Cardiac muscle cell (in vitro differentiated cells and primary cell): ENCODE measurements at regions not wholly inside any gene's neighbourhood (a gene's known extent, or its start where the extent isn't known, plus 50 kb on each side); places are given as distances from the start of the nearest gene placed in this dataset.
A peak's percentile ranks its signal among the peaks of the same experiment; 100 is the strongest.

Source experiments
- DNase-seq, 2 donors: peaks; one replicate each; pipeline versions ENCODE4 v3.0.0 to v3.0.0-alpha.2; 2010 to 2017; ENCODE audit warnings: low read depth in 1 of 2, low spot score in 1 of 2
- H3K27ac ChIP-seq: fragments of 200-600 bp; sonication (generic); 2 replicates; pipeline ENCODE4 v1.5.1; 2016
- H3K27me3 ChIP-seq: fragments of 200-600 bp; sonication (generic); 2 replicates; pipeline ENCODE4 v1.6.0; 2016; ENCODE audit warnings: control low read depth
- H3K36me3 ChIP-seq: fragments of 200-600 bp; sonication (generic); 2 replicates; pipeline ENCODE4 v1.5.1; 2016; ENCODE audit warnings: control low read depth
- H3K4me1 ChIP-seq: fragments of 200-600 bp; sonication (generic); 2 replicates; pipeline ENCODE4 v1.8.1; 2017; ENCODE audit warnings: low read depth, mild to moderate bottlenecking, mixed run types
- H3K4me3 ChIP-seq: fragments of 200-600 bp; sonication (generic); 2 replicates; pipeline ENCODE4 v1.5.1; 2016; ENCODE audit warnings: mild to moderate bottlenecking
- H3K9me3 ChIP-seq: fragments of 200-600 bp; sonication (generic); 2 replicates; pipeline ENCODE4 v1.5.1; 2017; ENCODE audit warnings: low read depth, mild to moderate bottlenecking, control low read depth
- CTCF ChIP-seq: IDR thresholded peaks from 2 replicates; pipeline ENCODE4 v1.5.1; 2012; ENCODE audit warnings: low read depth, mild to moderate bottlenecking, low read length

- Histone ChIP-seq H3K9me3 (no peaks in the 10 kb centered on the region), H3K4me1 (peaks cover 7% of the 10 kb centered on the region), H3K36me3 (no peaks in the 10 kb centered on the region), H3K27ac (no peak overlapping the region), H3K4me3 (no peak overlapping the region), H3K27me3 (no peaks in the 10 kb centered on the region)
- peak in 1 of 2 donors; percentile 52 for DNase-seq
- TF ChIP-seq CTCF, result no peak
These were observed 157.7 kb downstream of the ADAMTS15 start for GRCh38 chr11:130606178-130606577.

- no peak overlapping the region for H3K4me3 ChIP-seq
- H3K4me1 ChIP-seq, result peaks cover 14% of the 10 kb centered on the region
- H3K27ac ChIP-seq, result no peak overlapping the region
- H3K9me3 ChIP-seq, result no peaks in the 10 kb centered on the region
- no peaks in the 10 kb centered on the region for H3K36me3 ChIP-seq
- no peak for TF ChIP-seq CTCF
- peak in 1 of 2 donors; percentile 59 for DNase-seq
- no peaks in the 10 kb centered on the region for H3K27me3 ChIP-seq
These were observed 158.5 kb downstream of the ADAMTS15 start for GRCh38 chr11:130606781-130607511.

GRCh38 chr11:130608287-130608686 is 159.8 kb downstream of the ADAMTS15 start:
- Histone ChIP-seq H3K4me3 (no peak overlapping the region), H3K36me3 (no peaks in the 10 kb centered on the region), H3K9me3 (no peaks in the 10 kb centered on the region), H3K4me1 (peaks cover 27% of the 10 kb centered on the region), H3K27me3 (no peaks in the 10 kb centered on the region), H3K27ac (no peak overlapping the region)
- DNase-seq, result no peak
- no peak for TF ChIP-seq CTCF

- peak in 1 of 2 donors; percentile 95 for DNase-seq
- H3K4me1 ChIP-seq, result peaks cover 27% of the 10 kb centered on the region
These were observed 160.9 kb downstream of the ADAMTS15 start for GRCh38 chr11:130609121-130610035.

More at GRCh38 chr11:130609121-130610035, 160.9 kb downstream of the ADAMTS15 start:
- H3K9me3 ChIP-seq, result no peaks in the 10 kb centered on the region
- no peaks in the 10 kb centered on the region for H3K27me3 ChIP-seq
- H3K27ac ChIP-seq, result no peak overlapping the region
- no peaks in the 10 kb centered on the region for H3K36me3 ChIP-seq
- TF ChIP-seq CTCF, result no peak
- no peak overlapping the region for H3K4me3 ChIP-seq
